ENCODE measurements at regions not wholly inside any gene's neighbourhood (a gene's known extent, or its start where the extent isn't known, plus 50 kb on each side); places are given as distances from the start of the nearest gene placed in this dataset.
A peak's percentile ranks its signal among the peaks of the same experiment; 100 is the strongest.

DNA sequence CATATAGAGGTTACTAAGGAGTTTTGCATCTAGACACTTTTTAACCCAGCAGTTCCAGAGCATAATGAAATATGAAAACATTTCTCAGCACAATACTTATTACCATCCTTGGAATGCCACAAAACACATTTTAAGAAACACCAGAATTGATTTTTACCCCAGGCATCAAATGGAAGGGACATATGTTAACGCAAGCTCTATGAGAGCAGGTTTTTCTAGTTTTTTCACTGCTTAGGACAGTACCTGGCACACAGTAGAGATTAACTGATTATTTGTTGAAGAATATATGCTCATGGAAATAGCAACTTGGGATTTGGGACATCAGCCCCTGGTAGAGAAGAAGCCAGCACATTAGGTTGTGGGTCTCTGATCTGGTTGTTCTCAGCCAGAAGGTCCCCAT, 67.0 kb upstream of the ARID5B start:
- Histone ChIP-seq H3K4me2 (ENCODE audit: control insufficient read depth, extremely low read depth, insufficient read depth, low read depth, low read length) (no peak overlapping the region), H3K4me1 (ENCODE audit: control insufficient read depth, extremely low read depth, insufficient read depth, low read length) (peaks cover 24% of the 10 kb centered on the region)
- FAIRE-seq: no peak

GRCh38 chr10:61835069-61835945, 66.2 kb upstream of the ARID5B start:
- Histone ChIP-seq H3K9ac (ENCODE audit: control insufficient read depth, extremely low read depth, insufficient read depth, low read length) (no peak overlapping the region), H3K4me3 (ENCODE audit: control insufficient read depth in 2 of 3, extremely low read depth in 1 of 3, insufficient read depth in 2 of 3, low read depth in 1 of 3, low read length in 3 of 3) (no peak overlapping the region), H3K9me3 (ENCODE audit: control insufficient read depth, low read depth, low read length) (no peaks in the 10 kb centered on the region), H3K27me3 (ENCODE audit: control insufficient read depth, extremely low read depth, insufficient read depth, low read length) (no peaks in the 10 kb centered on the region), H4K20me1 (ENCODE audit: control insufficient read depth, extremely low read depth, insufficient read depth, low read length) (no peaks in the 10 kb centered on the region), H3K79me2 (ENCODE audit: control insufficient read depth, insufficient read depth, low read length) (no peaks in the 10 kb centered on the region), H3K9me1 (ENCODE audit: control insufficient read depth, extremely low read depth, insufficient read depth, low read length) (no peaks in the 10 kb centered on the region), H3K36me3 (ENCODE audit: control insufficient read depth in 2 of 2, extremely low read depth in 1 of 2, insufficient read depth in 2 of 2, low read length in 2 of 2) (no peaks in the 10 kb centered on the region), H3K27ac (ENCODE audit: control insufficient read depth, insufficient read depth, low read length) (peak overlapping the region; percentile 37), H3K4me1 (ENCODE audit: control insufficient read depth, extremely low read depth, insufficient read depth, low read length) (peaks cover 24% of the 10 kb centered on the region), H3K4me2 (ENCODE audit: control insufficient read depth, extremely low read depth, insufficient read depth, low read depth, low read length) (peak overlapping the region; percentile 50), H2AFZ (ENCODE audit: control insufficient read depth, low read length) (peak overlapping the region; percentile 35)
- FAIRE-seq (peak; percentile 87), DNase-seq (ENCODE audit: low read depth, low spot score) (peak; percentile 38)
- dilution Hi-C loops (cut with MboI; ENCODE audit: extremely low pct_ligation_motif_present, low sequenced_read_pairs): no loop called here
- TF ChIP-seq CTCF (optimal IDR thresholded peaks at IDR 0.05 in 1 of 3, IDR thresholded peaks at IDR 0.05 in 1 of 3, conservative IDR thresholded peaks at IDR 0.05 in 1 of 3; ENCODE audit: extremely low read depth in 1 of 3, insufficient read depth in 2 of 3, low read length in 3 of 3) (peak; percentile 48 to 64 (median 57)), EZH2 (IDR thresholded peaks at IDR 0.05; ENCODE audit: low read length) (no peak)

More for the DNA sequence above, 67.0 kb upstream of the ARID5B start:
- no peaks in the 10 kb centered on the region for H3K9me3 ChIP-seq (ENCODE audit: control insufficient read depth, low read depth, low read length)
- no peaks in the 10 kb centered on the region for H4K20me1 ChIP-seq (ENCODE audit: control insufficient read depth, extremely low read depth, insufficient read depth, low read length)
- no peak for DNase-seq (ENCODE audit: low read depth, low spot score)
- no peaks in the 10 kb centered on the region for H3K36me3 ChIP-seq (ENCODE audit: control insufficient read depth in 2 of 2, extremely low read depth in 1 of 2, insufficient read depth in 2 of 2, low read length in 2 of 2)
- no peak overlapping the region for H3K4me3 ChIP-seq (ENCODE audit: control insufficient read depth in 2 of 3, extremely low read depth in 1 of 3, insufficient read depth in 2 of 3, low read depth in 1 of 3, low read length in 3 of 3)
- no peak for TF ChIP-seq EZH2 (IDR thresholded peaks at IDR 0.05; ENCODE audit: low read length)
- no peak for TF ChIP-seq CTCF (optimal IDR thresholded peaks at IDR 0.05 in 1 of 3, IDR thresholded peaks at IDR 0.05 in 1 of 3, conservative IDR thresholded peaks at IDR 0.05 in 1 of 3; ENCODE audit: extremely low read depth in 1 of 3, insufficient read depth in 2 of 3, low read length in 3 of 3)
- H3K79me2 ChIP-seq (ENCODE audit: control insufficient read depth, insufficient read depth, low read length): no peaks in the 10 kb centered on the region
- H3K9me1 ChIP-seq (ENCODE audit: control insufficient read depth, extremely low read depth, insufficient read depth, low read length): no peaks in the 10 kb centered on the region
- no peak overlapping the region for H3K9ac ChIP-seq (ENCODE audit: control insufficient read depth, extremely low read depth, insufficient read depth, low read length)
- H2AFZ ChIP-seq (ENCODE audit: control insufficient read depth, low read length): peak overlapping the region; percentile 35
- H3K27me3 ChIP-seq (ENCODE audit: control insufficient read depth, extremely low read depth, insufficient read depth, low read length): no peaks in the 10 kb centered on the region
- dilution Hi-C loops (cut with MboI; ENCODE audit: extremely low pct_ligation_motif_present, low sequenced_read_pairs): no loop called here
- peak overlapping the region; percentile 37 for H3K27ac ChIP-seq (ENCODE audit: control insufficient read depth, insufficient read depth, low read length)
